ENCODE measurements at regions not wholly inside any gene's neighbourhood (a gene's known extent, or its start where the extent isn't known, plus 50 kb on each side); places are given as distances from the start of the nearest gene placed in this dataset.

GRCh38 chr16:26374279-26374925 is 682.6 kb downstream of the HS3ST4 start:
- H3K4me3 ChIP-seq (ENCODE audit: low read depth, low read length), result no peak overlapping the region
- DNase-seq (ENCODE audit: low read depth), result no peak
- TF ChIP-seq CTCF (IDR thresholded peaks at IDR 0.05; ENCODE audit: control insufficient read depth, extremely low read depth, insufficient read depth), result no peak

GRCh38 chr16:26382586-26382985 is 684.1 kb upstream of the C16orf82 start:
- no peak overlapping the region for H3K4me3 ChIP-seq (ENCODE audit: low read depth, low read length)
- no peak for DNase-seq (ENCODE audit: low read depth)
- TF ChIP-seq CTCF (IDR thresholded peaks at IDR 0.05; ENCODE audit: control insufficient read depth, extremely low read depth, insufficient read depth), result no peak

- DNase-seq (ENCODE audit: low read depth), result no peak
- no peak for TF ChIP-seq CTCF (IDR thresholded peaks at IDR 0.05; ENCODE audit: control insufficient read depth, extremely low read depth, insufficient read depth)
- H3K4me3 ChIP-seq (ENCODE audit: low read depth, low read length), result no peak overlapping the region
Measured at GRCh38 chr16:26386096-26386495, 680.6 kb upstream of the C16orf82 start.

GRCh38 chr16:26391833-26392232 is 674.9 kb upstream of the C16orf82 start:
- no peak overlapping the region for H3K4me3 ChIP-seq (ENCODE audit: low read depth, low read length)
- TF ChIP-seq CTCF (IDR thresholded peaks at IDR 0.05; ENCODE audit: control insufficient read depth, extremely low read depth, insufficient read depth), result no peak
- no peak for DNase-seq (ENCODE audit: low read depth)

GRCh38 chr16:26394409-26394808 is 672.3 kb upstream of the C16orf82 start:
- TF ChIP-seq CTCF (IDR thresholded peaks at IDR 0.05; ENCODE audit: control insufficient read depth, extremely low read depth, insufficient read depth), result no peak
- no peak for DNase-seq (ENCODE audit: low read depth)
- H3K4me3 ChIP-seq (ENCODE audit: low read depth, low read length), result no peak overlapping the region

GRCh38 chr16:26395700-26396099 is 671.0 kb upstream of the C16orf82 start:
- H3K4me3 ChIP-seq (ENCODE audit: low read depth, low read length), result no peak overlapping the region
- no peak for TF ChIP-seq CTCF (IDR thresholded peaks at IDR 0.05; ENCODE audit: control insufficient read depth, extremely low read depth, insufficient read depth)
- no peak for DNase-seq (ENCODE audit: low read depth)
